ENCODE measurements at regions not wholly inside any gene's neighbourhood (a gene's known extent, or its start where the extent isn't known, plus 50 kb on each side); places are given as distances from the start of the nearest gene placed in this dataset.

DNA sequence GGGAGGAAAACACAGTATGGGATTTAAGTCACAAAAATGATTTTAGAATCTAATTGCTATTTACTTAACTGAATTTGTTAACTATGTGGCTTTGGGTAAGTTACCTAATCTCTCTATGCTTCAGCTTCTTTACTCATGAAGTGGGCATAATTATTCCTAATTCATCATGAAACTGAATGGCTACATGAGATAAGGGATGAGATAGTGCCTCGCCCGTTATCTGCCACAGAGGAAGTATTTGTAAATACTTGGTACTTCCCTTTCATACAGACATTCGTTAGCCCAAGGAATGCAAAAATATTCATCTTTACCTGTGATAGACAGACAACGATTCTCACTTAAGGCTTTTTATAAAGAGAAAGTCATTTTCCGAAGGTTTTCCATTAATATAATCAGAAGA, 221.2 kb upstream of the BLID start:
- TF ChIP-seq EZH2 (IDR thresholded peaks at IDR 0.05) = no peak
- TF ChIP-seq EZH2phosphoT487 (IDR thresholded peaks at IDR 0.05) = no peak
- TF ChIP-seq, protein P1, sequence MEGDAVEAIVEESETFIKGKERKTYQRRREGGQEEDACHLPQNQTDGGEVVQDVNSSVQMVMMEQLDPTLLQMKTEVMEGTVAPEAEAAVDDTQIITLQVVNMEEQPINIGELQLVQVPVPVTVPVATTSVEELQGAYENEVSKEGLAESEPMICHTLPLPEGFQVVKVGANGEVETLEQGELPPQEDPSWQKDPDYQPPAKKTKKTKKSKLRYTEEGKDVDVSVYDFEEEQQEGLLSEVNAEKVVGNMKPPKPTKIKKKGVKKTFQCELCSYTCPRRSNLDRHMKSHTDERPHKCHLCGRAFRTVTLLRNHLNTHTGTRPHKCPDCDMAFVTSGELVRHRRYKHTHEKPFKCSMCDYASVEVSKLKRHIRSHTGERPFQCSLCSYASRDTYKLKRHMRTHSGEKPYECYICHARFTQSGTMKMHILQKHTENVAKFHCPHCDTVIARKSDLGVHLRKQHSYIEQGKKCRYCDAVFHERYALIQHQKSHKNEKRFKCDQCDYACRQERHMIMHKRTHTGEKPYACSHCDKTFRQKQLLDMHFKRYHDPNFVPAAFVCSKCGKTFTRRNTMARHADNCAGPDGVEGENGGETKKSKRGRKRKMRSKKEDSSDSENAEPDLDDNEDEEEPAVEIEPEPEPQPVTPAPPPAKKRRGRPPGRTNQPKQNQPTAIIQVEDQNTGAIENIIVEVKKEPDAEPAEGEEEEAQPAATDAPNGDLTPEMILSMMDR (IDR thresholded peaks at IDR 0.05) = no peak
- Histone ChIP-seq H3F3A (ENCODE audit: low read depth) (no peaks in the 10 kb centered on the region), H2AFZ (replicated peaks) (no peak overlapping the region), H3K36me3 (no peaks in the 10 kb centered on the region), H3K27me3 (no peaks in the 10 kb centered on the region), H3K27ac (no peak overlapping the region), H3K4me1 (no peaks in the 10 kb centered on the region), H3K9ac (no peak overlapping the region), H3K4me3 (no peak overlapping the region), H3K9me3 (ENCODE audit: low read depth) (no peaks in the 10 kb centered on the region), H4K20me1 (ENCODE audit: low read depth) (no peaks in the 10 kb centered on the region), H3K79me2 (ENCODE audit: low read depth) (no peaks in the 10 kb centered on the region), H3K4me2 (no peak overlapping the region)
- H3K27ac Mint-ChIP-seq = no peak overlapping the region
- no peak overlapping the region for H3K4me3 Mint-ChIP-seq
- peaks cover 22% of the 10 kb centered on the region for H3K4me1 Mint-ChIP-seq
- peaks cover 3% of the 10 kb centered on the region for H3K27me3 Mint-ChIP-seq (ENCODE audit: insufficient read depth, low read depth)
- peaks cover 18% of the 10 kb centered on the region for H3K36me3 Mint-ChIP-seq
- DNase-seq (ENCODE audit: low spot score) = no peak
- H3K9me3 Mint-ChIP-seq = peaks cover 9% of the 10 kb centered on the region

DNA sequence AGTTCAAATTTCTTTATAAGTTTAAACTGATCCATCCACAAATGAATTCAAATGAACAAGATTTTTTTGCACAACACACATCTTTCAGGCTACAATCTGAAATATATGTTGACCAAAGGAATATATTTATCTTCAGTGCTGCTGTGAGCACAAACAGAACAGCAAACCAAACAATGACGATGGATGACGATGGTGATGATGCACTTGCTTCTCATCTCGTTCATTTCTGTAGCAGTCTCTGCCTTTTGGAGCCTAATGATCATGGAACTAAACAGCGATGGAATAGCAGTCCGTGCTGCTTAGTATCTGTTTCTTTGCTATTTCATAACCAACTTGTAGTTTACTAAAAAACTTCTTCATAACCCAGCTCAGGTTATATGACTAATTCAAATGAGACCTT, 220.7 kb upstream of the BLID start:
- H3K4me1 ChIP-seq = no peaks in the 10 kb centered on the region
- peaks cover 15% of the 10 kb centered on the region for H3K36me3 Mint-ChIP-seq
- H3K9me3 Mint-ChIP-seq = peaks cover 5% of the 10 kb centered on the region

GRCh38 chr11:122334546-122335339, 218.7 kb upstream of the BLID start:
- Histone ChIP-seq H3K4me1 (no peaks in the 10 kb centered on the region), H3F3A (ENCODE audit: low read depth) (no peaks in the 10 kb centered on the region), H3K27me3 (no peaks in the 10 kb centered on the region), H3K4me3 (no peak overlapping the region), H3K9me3 (ENCODE audit: low read depth) (no peaks in the 10 kb centered on the region), H3K79me2 (ENCODE audit: low read depth) (no peaks in the 10 kb centered on the region), H3K27ac (no peak overlapping the region), H2AFZ (replicated peaks) (no peak overlapping the region), H3K4me2 (no peak overlapping the region), H4K20me1 (ENCODE audit: low read depth) (no peaks in the 10 kb centered on the region), H3K9ac (no peak overlapping the region), H3K36me3 (no peaks in the 10 kb centered on the region)
- no peak for DNase-seq (ENCODE audit: low spot score)
- Mint-ChIP-seq H3K9me3 (peaks cover 2% of the 10 kb centered on the region), H3K27ac (no peak overlapping the region), H3K27me3 (ENCODE audit: insufficient read depth, low read depth) (peaks cover 3% of the 10 kb centered on the region), H3K36me3 (peaks cover 12% of the 10 kb centered on the region), H3K4me1 (peaks cover 16% of the 10 kb centered on the region), H3K4me3 (no peak overlapping the region)
- no peak for TF ChIP-seq EZH2phosphoT487 (IDR thresholded peaks at IDR 0.05)
- TF ChIP-seq, protein P1 (IDR thresholded peaks at IDR 0.05) = no peak
- TF ChIP-seq EZH2 (IDR thresholded peaks at IDR 0.05) = no peak

More for the DNA sequence above, 220.7 kb upstream of the BLID start:
- TF ChIP-seq EZH2phosphoT487 (IDR thresholded peaks at IDR 0.05) = no peak
- TF ChIP-seq, protein P1 (IDR thresholded peaks at IDR 0.05) = no peak
- no peak for TF ChIP-seq EZH2 (IDR thresholded peaks at IDR 0.05)
- Histone ChIP-seq H3F3A (ENCODE audit: low read depth) (no peaks in the 10 kb centered on the region), H3K4me3 (no peak overlapping the region), H2AFZ (replicated peaks) (no peak overlapping the region), H3K27ac (no peak overlapping the region), H3K36me3 (no peaks in the 10 kb centered on the region), H3K27me3 (no peaks in the 10 kb centered on the region), H3K9me3 (ENCODE audit: low read depth) (no peaks in the 10 kb centered on the region), H3K9ac (no peak overlapping the region), H3K79me2 (ENCODE audit: low read depth) (no peaks in the 10 kb centered on the region), H3K4me2 (no peak overlapping the region), H4K20me1 (ENCODE audit: low read depth) (no peaks in the 10 kb centered on the region)
- peaks cover 22% of the 10 kb centered on the region for H3K4me1 Mint-ChIP-seq
- no peak overlapping the region for H3K27ac Mint-ChIP-seq
- H3K27me3 Mint-ChIP-seq (ENCODE audit: insufficient read depth, low read depth) = peaks cover 3% of the 10 kb centered on the region
- DNase-seq (ENCODE audit: low spot score) = no peak
- no peak overlapping the region for H3K4me3 Mint-ChIP-seq
